Skeletal muscle satellite cell (primary cell): ENCODE measurements at regions not wholly inside any gene's neighbourhood (a gene's known extent, or its start where the extent isn't known, plus 50 kb on each side); places are given as distances from the start of the nearest gene placed in this dataset.
A peak's percentile ranks its signal among the peaks of the same experiment; 100 is the strongest.
"Not testable (repeated sequence)": the region's sequence is repeated elsewhere in the genome, so short reads cannot be mapped to it uniquely, and the experiment has no call there.

ENCODE experiments used
- H3K27me3 ChIP-seq: 2 replicates; pipeline ENCODE4 v1.7.0; 2013; ENCODE audit warnings: low read length; ENCODE audit not compliant: control insufficient read depth, insufficient read depth
- H3K36me3 ChIP-seq: 2 replicates; pipeline ENCODE4 v1.7.0; 2013; ENCODE audit warnings: mild to moderate bottlenecking, control low read depth, low read length; ENCODE audit not compliant: insufficient read depth
- H3K4me1 ChIP-seq: 2 replicates; pipeline ENCODE4 v1.7.0; 2013; ENCODE audit warnings: low read length; ENCODE audit not compliant: control insufficient read depth, insufficient read depth
- H3K4me2 ChIP-seq: 2 replicates; pipeline ENCODE4 v1.7.0; 2013; ENCODE audit warnings: mild to moderate bottlenecking, low read length
- H3K4me3 ChIP-seq: 2 replicates; pipeline ENCODE4 v1.7.0; 2013; ENCODE audit warnings: low read length
- H3K9ac ChIP-seq: 2 replicates; pipeline ENCODE4 v1.7.0; 2013; ENCODE audit warnings: mild to moderate bottlenecking, low read depth, low read length, moderate library complexity
- H3K9me3 ChIP-seq: replicated peaks from 2 replicates; pipeline ENCODE4 v1.7.0; 2013; ENCODE audit warnings: mild to moderate bottlenecking, control low read depth, low read length

- not testable (repeated sequence) for H3K9ac ChIP-seq, H3K4me2 ChIP-seq, H3K27me3 ChIP-seq, H3K4me3 ChIP-seq, H3K36me3 ChIP-seq, H3K9me3 ChIP-seq, H3K4me1 ChIP-seq
Measured at GRCh38 chr3:144023543-144023942, 51.9 kb downstream of the DIPK2A start.

- no peaks in the 10 kb centered on the region for H3K9me3 ChIP-seq
- no peaks in the 10 kb centered on the region for H3K36me3 ChIP-seq
- no peak overlapping the region for H3K4me3 ChIP-seq
- no peak overlapping the region for H3K4me2 ChIP-seq
- H3K4me1 ChIP-seq: peaks cover 9% of the 10 kb centered on the region
- no peak overlapping the region for H3K9ac ChIP-seq
- no peaks in the 10 kb centered on the region for H3K27me3 ChIP-seq
Measured at GRCh38 chr3:144028798-144029411, 57.3 kb downstream of the DIPK2A start.

- no peaks in the 10 kb centered on the region for H3K36me3 ChIP-seq
- H3K27me3 ChIP-seq: no peaks in the 10 kb centered on the region
- H3K4me3 ChIP-seq: no peak overlapping the region
- H3K4me1 ChIP-seq: peaks cover 9% of the 10 kb centered on the region
- no peaks in the 10 kb centered on the region for H3K9me3 ChIP-seq
- H3K4me2 ChIP-seq: no peak overlapping the region
- no peak overlapping the region for H3K9ac ChIP-seq
Measured at GRCh38 chr3:144029769-144030168, 58.1 kb downstream of the DIPK2A start.

- Histone ChIP-seq H3K36me3 (no peaks in the 10 kb centered on the region), H3K9me3 (no peaks in the 10 kb centered on the region), H3K4me3 (no peak overlapping the region), H3K4me1 (peaks cover 9% of the 10 kb centered on the region), H3K9ac (no peak overlapping the region), H3K4me2 (peak overlapping the region; percentile 47), H3K27me3 (no peaks in the 10 kb centered on the region)
Measured at GRCh38 chr3:144031938-144032337, 60.3 kb downstream of the DIPK2A start.

GRCh38 chr3:144032531-144033239 is 61.1 kb downstream of the DIPK2A start:
- H3K4me3 ChIP-seq: no peak overlapping the region

GRCh38 chr3:144033240-144033589 is 61.6 kb downstream of the DIPK2A start:
- Histone ChIP-seq H3K9me3 (no peaks in the 10 kb centered on the region), H3K9ac (no peak overlapping the region), H3K4me2 (no peak overlapping the region), H3K4me3 (no peak overlapping the region), H3K36me3 (no peaks in the 10 kb centered on the region), H3K27me3 (no peaks in the 10 kb centered on the region), H3K4me1 (peaks cover 9% of the 10 kb centered on the region)

More at GRCh38 chr3:144032531-144033239, 61.1 kb downstream of the DIPK2A start:
- Histone ChIP-seq H3K4me2 (peak overlapping the region; percentile 47), H3K27me3 (no peaks in the 10 kb centered on the region), H3K9ac (no peak overlapping the region), H3K36me3 (no peaks in the 10 kb centered on the region), H3K9me3 (no peaks in the 10 kb centered on the region), H3K4me1 (peaks cover 9% of the 10 kb centered on the region)

GRCh38 chr3:144033863-144034262 is 62.2 kb downstream of the DIPK2A start:
- H3K4me1 ChIP-seq: peaks cover 9% of the 10 kb centered on the region

GRCh38 chr3:144034715-144035290 is 63.2 kb downstream of the DIPK2A start:
- H3K4me1 ChIP-seq: peaks cover 13% of the 10 kb centered on the region
- H3K4me3 ChIP-seq: no peak overlapping the region
- no peaks in the 10 kb centered on the region for H3K27me3 ChIP-seq
- H3K4me2 ChIP-seq: no peak overlapping the region
- H3K9me3 ChIP-seq: no peaks in the 10 kb centered on the region
- no peaks in the 10 kb centered on the region for H3K36me3 ChIP-seq
- no peak overlapping the region for H3K9ac ChIP-seq

More at GRCh38 chr3:144033863-144034262, 62.2 kb downstream of the DIPK2A start:
- no peak overlapping the region for H3K9ac ChIP-seq
- H3K9me3 ChIP-seq: no peaks in the 10 kb centered on the region
- H3K4me2 ChIP-seq: no peak overlapping the region
- no peak overlapping the region for H3K4me3 ChIP-seq
- no peaks in the 10 kb centered on the region for H3K27me3 ChIP-seq
- no peaks in the 10 kb centered on the region for H3K36me3 ChIP-seq

GRCh38 chr3:144036498-144036897 is 64.9 kb downstream of the DIPK2A start:
- Histone ChIP-seq H3K36me3 (no peaks in the 10 kb centered on the region), H3K4me1 (peaks cover 14% of the 10 kb centered on the region), H3K4me2 (no peak overlapping the region), H3K27me3 (no peaks in the 10 kb centered on the region), H3K9me3 (no peaks in the 10 kb centered on the region), H3K4me3 (no peak overlapping the region), H3K9ac (no peak overlapping the region)

- no peak overlapping the region for H3K4me3 ChIP-seq
- H3K27me3 ChIP-seq: no peaks in the 10 kb centered on the region
- no peaks in the 10 kb centered on the region for H3K9me3 ChIP-seq
- H3K4me1 ChIP-seq: peaks cover 5% of the 10 kb centered on the region
- no peak overlapping the region for H3K4me2 ChIP-seq
- H3K36me3 ChIP-seq: no peaks in the 10 kb centered on the region
- no peak overlapping the region for H3K9ac ChIP-seq
Measured at GRCh38 chr3:144039661-144040060, 68.0 kb downstream of the DIPK2A start.

GRCh38 chr3:144041960-144042556 is 70.4 kb downstream of the DIPK2A start:
- Histone ChIP-seq H3K4me3 (no peak overlapping the region), H3K4me1 (peaks cover 19% of the 10 kb centered on the region), H3K36me3 (no peaks in the 10 kb centered on the region), H3K4me2 (no peak overlapping the region), H3K9ac (no peak overlapping the region), H3K9me3 (no peaks in the 10 kb centered on the region), H3K27me3 (no peaks in the 10 kb centered on the region)
